Memory B cell (primary cell): ENCODE measurements at regions not wholly inside any gene's neighbourhood (a gene's known extent, or its start where the extent isn't known, plus 50 kb on each side); places are given as distances from the start of the nearest gene placed in this dataset.

ENCODE experiments used
- ATAC-seq: fragments of 150-1000 bp; cut with Tn5 transposase; 2 replicates; pipeline ENCODE4 v1.10.0; 2021; ENCODE audit warnings: low read depth, mild to moderate bottlenecking, moderate library complexity
- DNase-seq, 2 donors: peaks; one replicate each; pipeline ENCODE4 v3.0.0; 2022; ENCODE audit warnings: low spot score in 2 of 2
- H3K27ac Mint-ChIP-seq: one replicate; pipeline ENCODE4 v1.8.0; 2022; ENCODE audit warnings: mild to moderate bottlenecking, moderate library complexity, mixed read lengths
- H3K27me3 Mint-ChIP-seq: one replicate; pipeline ENCODE4 v1.8.0; 2022; ENCODE audit warnings: mixed read lengths
- H3K36me3 Mint-ChIP-seq: one replicate; pipeline ENCODE4 v1.8.0; 2022; ENCODE audit warnings: mild to moderate bottlenecking, mixed read lengths
- H3K4me1 Mint-ChIP-seq: one replicate; pipeline ENCODE4 v1.8.0; 2022; ENCODE audit warnings: mixed read lengths
- H3K4me3 Mint-ChIP-seq: one replicate; pipeline ENCODE4 v1.8.0; 2022; ENCODE audit warnings: mild to moderate bottlenecking, moderate library complexity, mixed read lengths
- H3K9me3 Mint-ChIP-seq: one replicate; pipeline ENCODE4 v1.8.0; 2022; ENCODE audit warnings: mixed read lengths

DNA sequence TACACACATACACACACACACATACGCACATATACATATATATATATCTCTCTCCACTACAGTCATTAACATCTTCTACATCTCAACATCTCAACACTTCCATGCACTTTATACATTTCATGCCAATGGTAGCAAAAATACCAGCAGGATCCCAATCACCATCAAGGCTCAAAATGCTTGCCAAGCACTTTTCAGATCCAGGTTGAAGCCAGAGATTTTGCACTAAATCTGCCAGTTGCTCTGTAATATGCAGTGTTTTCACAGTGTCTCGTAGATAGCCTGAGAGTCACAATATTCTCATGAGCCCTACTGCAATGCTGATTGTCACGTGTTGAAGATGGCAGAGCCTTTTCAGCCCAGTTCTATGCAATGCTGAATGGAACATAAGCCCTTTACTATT lies 1140.9 kb upstream of the C9orf72 start:
- Mint-ChIP-seq H3K27ac (no peak overlapping the region), H3K9me3 (no peaks in the 10 kb centered on the region), H3K4me1 (no peaks in the 10 kb centered on the region), H3K4me3 (no peak overlapping the region), H3K36me3 (no peaks in the 10 kb centered on the region), H3K27me3 (no peaks in the 10 kb centered on the region)
- ATAC-seq = no peak
- DNase-seq = no peak

GRCh38 chr9:28718226-28718625 lies 1144.9 kb upstream of the C9orf72 start:
- Mint-ChIP-seq H3K9me3 (peaks cover 2% of the 10 kb centered on the region), H3K4me3 (no peak overlapping the region), H3K4me1 (no peaks in the 10 kb centered on the region), H3K27me3 (no peaks in the 10 kb centered on the region), H3K36me3 (no peaks in the 10 kb centered on the region), H3K27ac (no peak overlapping the region)
- ATAC-seq (no peak), DNase-seq (no peak)

DNA sequence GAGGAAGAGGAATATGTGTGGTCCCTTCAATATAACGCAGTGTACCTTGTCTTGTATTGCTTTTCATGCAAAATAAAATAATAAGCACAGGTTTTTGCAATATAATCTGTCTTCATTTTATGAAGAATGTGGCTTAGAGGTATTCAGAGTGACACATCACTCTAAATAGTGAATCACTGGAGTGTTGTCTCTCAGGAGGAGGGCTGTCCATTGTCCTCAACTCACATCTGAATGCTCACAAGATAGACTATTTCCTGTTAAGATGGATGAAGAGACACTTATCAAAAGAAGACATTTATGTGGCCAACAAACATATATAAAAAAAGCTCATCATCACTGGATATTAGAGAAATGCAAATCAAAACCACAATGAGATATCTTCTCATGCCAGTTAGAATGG lies 1147.5 kb upstream of the C9orf72 start:
- no peaks in the 10 kb centered on the region for H3K27me3 Mint-ChIP-seq
- no peak for ATAC-seq
- H3K4me3 Mint-ChIP-seq = no peak overlapping the region
- H3K27ac Mint-ChIP-seq = no peak overlapping the region
- H3K4me1 Mint-ChIP-seq = no peaks in the 10 kb centered on the region
- peaks cover 2% of the 10 kb centered on the region for H3K9me3 Mint-ChIP-seq
- H3K36me3 Mint-ChIP-seq = no peaks in the 10 kb centered on the region
- DNase-seq = no peak

GRCh38 chr9:28730111-28730510 lies 1156.8 kb upstream of the C9orf72 start:
- Mint-ChIP-seq H3K36me3 (no peaks in the 10 kb centered on the region), H3K27me3 (no peaks in the 10 kb centered on the region), H3K9me3 (peaks cover 1% of the 10 kb centered on the region), H3K4me3 (no peak overlapping the region), H3K4me1 (no peaks in the 10 kb centered on the region), H3K27ac (no peak overlapping the region)
- no peak for ATAC-seq
- DNase-seq = no peak

DNA sequence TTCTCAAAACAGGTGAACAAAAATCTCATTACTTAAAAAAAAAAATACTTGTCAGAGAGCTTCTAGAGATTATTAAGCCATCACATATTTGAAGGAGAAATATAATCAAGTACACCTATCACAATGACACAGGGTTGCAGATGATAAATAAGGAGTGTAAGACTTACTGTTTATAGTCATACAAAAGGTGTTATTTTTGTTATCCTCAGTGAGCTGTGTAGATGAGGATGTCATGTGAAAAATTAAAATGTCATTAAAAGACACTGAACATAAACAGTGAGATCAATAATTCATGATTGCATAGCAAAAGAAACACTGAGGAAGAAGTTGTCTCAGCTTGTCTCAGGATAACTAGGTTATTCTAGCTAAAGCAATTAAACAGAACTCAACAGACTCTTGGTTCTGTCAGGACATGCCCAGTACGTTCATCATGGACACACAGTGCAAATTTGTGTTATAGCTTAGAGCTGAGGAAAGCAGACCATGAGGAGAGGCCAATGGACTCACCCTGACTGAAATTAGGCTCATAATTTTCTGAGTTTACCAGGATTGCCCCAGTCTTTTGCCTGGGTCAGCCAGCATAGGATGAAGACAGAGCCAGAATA lies 1162.6 kb upstream of the C9orf72 start:
- Mint-ChIP-seq H3K4me1 (no peaks in the 10 kb centered on the region), H3K27me3 (no peaks in the 10 kb centered on the region), H3K9me3 (peaks cover 3% of the 10 kb centered on the region), H3K27ac (no peak overlapping the region), H3K36me3 (no peaks in the 10 kb centered on the region), H3K4me3 (no peak overlapping the region)
- DNase-seq = no peak
- no peak for ATAC-seq

GRCh38 chr9:28741459-28741858 lies 1168.2 kb upstream of the C9orf72 start:
- Mint-ChIP-seq H3K4me1 (no peaks in the 10 kb centered on the region), H3K4me3 (no peak overlapping the region), H3K27me3 (no peaks in the 10 kb centered on the region), H3K36me3 (peaks cover 2% of the 10 kb centered on the region), H3K27ac (no peak overlapping the region), H3K9me3 (peaks cover 9% of the 10 kb centered on the region)
- DNase-seq (no peak), ATAC-seq (no peak)

DNA sequence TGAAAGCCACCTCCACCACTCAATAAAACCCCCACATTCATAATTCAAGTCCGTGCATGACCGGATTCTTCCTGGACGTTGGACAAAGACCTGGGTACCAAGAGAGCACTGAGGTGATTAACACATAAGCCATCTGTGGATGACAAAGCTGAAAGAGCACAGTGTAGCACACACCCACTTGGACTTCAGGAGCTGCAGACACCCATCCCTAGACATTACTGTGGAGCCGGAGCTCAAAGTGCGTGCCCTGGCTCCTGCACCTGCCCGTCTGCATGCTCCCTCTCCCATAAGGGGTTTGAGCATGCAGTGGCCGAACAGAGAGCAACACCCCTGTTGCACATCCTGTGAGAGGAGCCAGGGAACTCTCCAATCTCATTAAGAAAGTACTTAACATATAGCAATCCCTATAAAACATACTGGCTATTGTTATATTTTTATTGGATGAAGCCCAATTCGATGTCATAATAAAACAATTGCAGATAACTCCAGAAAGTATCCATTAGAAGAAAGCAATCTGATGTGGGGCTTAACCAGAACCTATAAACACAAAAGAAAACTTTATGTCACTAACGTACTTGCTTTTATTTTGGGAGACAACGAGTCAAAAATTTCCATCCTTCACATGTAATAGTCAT lies 1174.2 kb upstream of the C9orf72 start:
- ATAC-seq (no peak), DNase-seq (no peak)
- H3K27ac Mint-ChIP-seq = no peak overlapping the region
- peaks cover 7% of the 10 kb centered on the region for H3K9me3 Mint-ChIP-seq
- H3K36me3 Mint-ChIP-seq = peaks cover 2% of the 10 kb centered on the region
- H3K4me1 Mint-ChIP-seq = no peaks in the 10 kb centered on the region
- no peaks in the 10 kb centered on the region for H3K27me3 Mint-ChIP-seq
- no peak overlapping the region for H3K4me3 Mint-ChIP-seq

DNA sequence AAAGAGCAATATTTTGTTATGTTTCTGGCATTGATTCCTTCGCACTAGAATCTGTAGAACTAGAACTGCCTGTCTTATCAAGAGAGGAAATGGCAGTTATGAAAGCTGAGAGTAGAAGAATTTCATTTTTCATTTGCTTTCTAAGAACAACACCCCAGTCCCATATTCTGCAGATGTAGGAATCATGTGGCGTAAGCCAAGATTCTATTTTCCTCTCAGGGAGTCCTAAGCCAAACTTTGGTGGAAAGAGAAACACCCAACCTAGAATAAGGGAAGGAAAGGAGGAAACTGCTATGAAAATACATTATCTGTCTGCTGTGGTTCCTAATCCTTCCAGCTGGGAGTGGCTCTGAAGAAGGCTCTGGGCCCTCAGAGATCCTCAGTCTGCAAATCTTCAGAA lies 1176.9 kb upstream of the C9orf72 start:
- Mint-ChIP-seq H3K4me3 (no peak overlapping the region), H3K27ac (no peak overlapping the region), H3K4me1 (no peaks in the 10 kb centered on the region), H3K36me3 (no peaks in the 10 kb centered on the region), H3K9me3 (no peaks in the 10 kb centered on the region), H3K27me3 (no peaks in the 10 kb centered on the region)
- ATAC-seq (no peak), DNase-seq (no peak)

DNA sequence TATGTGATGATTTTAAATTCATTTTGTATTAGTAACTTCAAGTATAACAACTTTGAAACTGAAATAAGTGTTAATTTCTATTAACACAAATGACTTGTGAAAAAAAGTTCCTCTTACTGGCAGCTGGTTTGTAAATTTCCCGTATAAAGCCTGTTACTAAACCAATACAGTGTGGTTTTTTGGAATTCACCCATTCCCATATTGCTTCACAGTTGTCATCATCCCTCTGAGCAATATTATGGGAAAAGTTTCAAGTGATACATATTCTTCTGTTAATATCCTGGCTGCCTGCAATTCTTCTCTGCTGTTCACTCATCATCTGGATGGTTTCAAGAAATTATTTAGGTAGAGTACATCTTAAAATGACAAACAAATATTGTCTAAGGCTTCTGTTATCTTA lies 1185.1 kb upstream of the C9orf72 start:
- ATAC-seq (no peak), DNase-seq (no peak)
- Mint-ChIP-seq H3K27me3 (no peaks in the 10 kb centered on the region), H3K4me3 (no peak overlapping the region), H3K4me1 (no peaks in the 10 kb centered on the region), H3K27ac (no peak overlapping the region), H3K36me3 (no peaks in the 10 kb centered on the region), H3K9me3 (peaks cover 3% of the 10 kb centered on the region)

GRCh38 chr9:28758971-28759370 lies 1185.7 kb upstream of the C9orf72 start:
- Mint-ChIP-seq H3K27me3 (no peaks in the 10 kb centered on the region), H3K27ac (no peak overlapping the region), H3K9me3 (peaks cover 4% of the 10 kb centered on the region), H3K36me3 (no peaks in the 10 kb centered on the region), H3K4me3 (no peak overlapping the region), H3K4me1 (no peaks in the 10 kb centered on the region)
- DNase-seq (no peak), ATAC-seq (no peak)

DNA sequence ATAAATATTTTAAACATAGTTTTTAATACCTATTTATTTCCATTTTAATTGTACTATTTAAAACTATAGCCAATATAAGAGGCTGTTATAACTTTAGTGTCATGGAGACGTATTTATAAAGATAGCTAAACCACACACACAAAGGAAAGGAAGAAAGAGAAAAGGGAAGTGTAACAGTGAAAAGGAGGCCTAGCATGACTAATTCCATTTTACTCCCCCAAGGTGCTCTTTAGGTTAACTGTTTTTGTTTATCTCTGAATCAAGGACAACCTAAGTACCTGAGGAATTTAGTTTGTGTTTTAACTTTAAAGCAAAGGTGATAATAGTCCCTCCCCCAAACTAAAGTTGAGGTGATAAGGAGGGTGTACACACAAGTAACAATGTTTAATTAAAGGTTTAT lies 1188.9 kb upstream of the C9orf72 start:
- H3K27me3 Mint-ChIP-seq = no peaks in the 10 kb centered on the region
- peaks cover 6% of the 10 kb centered on the region for H3K9me3 Mint-ChIP-seq
- H3K4me1 Mint-ChIP-seq = no peaks in the 10 kb centered on the region
- H3K27ac Mint-ChIP-seq = no peak overlapping the region
- H3K36me3 Mint-ChIP-seq = no peaks in the 10 kb centered on the region
- H3K4me3 Mint-ChIP-seq = no peak overlapping the region
- ATAC-seq (no peak), DNase-seq (no peak)

GRCh38 chr9:28764532-28764931 lies 1191.3 kb upstream of the C9orf72 start:
- Mint-ChIP-seq H3K27ac (no peak overlapping the region), H3K27me3 (no peaks in the 10 kb centered on the region), H3K9me3 (peaks cover 6% of the 10 kb centered on the region), H3K4me1 (no peaks in the 10 kb centered on the region), H3K36me3 (no peaks in the 10 kb centered on the region), H3K4me3 (no peak overlapping the region)
- no peak for DNase-seq
- no peak for ATAC-seq

- Mint-ChIP-seq H3K4me3 (no peak overlapping the region), H3K4me1 (no peaks in the 10 kb centered on the region), H3K9me3 (peaks cover 2% of the 10 kb centered on the region), H3K27ac (no peak overlapping the region), H3K36me3 (no peaks in the 10 kb centered on the region), H3K27me3 (no peaks in the 10 kb centered on the region)
- ATAC-seq = no peak
- no peak for DNase-seq
Measured at GRCh38 chr9:28770226-28770625, 1196.9 kb upstream of the C9orf72 start.

DNA sequence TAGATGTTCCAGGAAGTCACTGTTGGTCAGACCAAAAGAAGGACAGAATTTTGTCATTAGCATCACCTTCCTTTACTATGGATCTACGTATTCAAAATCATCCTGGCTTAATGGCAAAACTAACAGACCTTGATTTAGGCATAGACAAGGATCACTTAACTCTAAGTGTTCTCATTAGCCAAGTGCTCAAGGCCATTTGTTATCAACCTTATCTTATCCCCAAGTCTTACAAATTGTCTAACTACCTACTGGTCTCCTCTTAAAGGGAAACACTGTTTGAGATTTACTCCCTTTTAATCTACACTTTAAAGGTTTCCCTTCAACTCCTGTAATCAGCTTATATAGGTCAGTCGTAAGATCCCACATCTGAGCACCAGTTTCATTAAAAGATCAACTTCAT lies 1197.5 kb upstream of the C9orf72 start:
- peaks cover 2% of the 10 kb centered on the region for H3K9me3 Mint-ChIP-seq
- no peaks in the 10 kb centered on the region for H3K27me3 Mint-ChIP-seq
- H3K36me3 Mint-ChIP-seq = no peaks in the 10 kb centered on the region
- H3K4me1 Mint-ChIP-seq = no peaks in the 10 kb centered on the region
- DNase-seq = no peak
- no peak overlapping the region for H3K27ac Mint-ChIP-seq
- no peak for ATAC-seq
- no peak overlapping the region for H3K4me3 Mint-ChIP-seq
